ENCODE measurements at regions not wholly inside any gene's neighbourhood (a gene's known extent, or its start where the extent isn't known, plus 50 kb on each side); places are given as distances from the start of the nearest gene placed in this dataset.

- Histone ChIP-seq H4K20me1 (ENCODE audit: control insufficient read depth, insufficient read depth, insufficient read length) (no peaks in the 10 kb centered on the region), H2AK5ac (ENCODE audit: insufficient read length, low read length) (no peak overlapping the region), H3K79me2 (ENCODE audit: insufficient read depth, low read length) (no peaks in the 10 kb centered on the region), H2BK20ac (ENCODE audit: low read depth, low read length, poor library complexity, severe bottlenecking) (no peak overlapping the region), H3K4me1 (ENCODE audit: insufficient read depth, low read length) (peaks cover 2% of the 10 kb centered on the region; the same call in 1 of the 2 replicates), H3K79me1 (ENCODE audit: insufficient read depth, low read depth, low read length, poor library complexity, severe bottlenecking) (no peaks in the 10 kb centered on the region), H2BK15ac (ENCODE audit: low read depth, low read length) (no peak overlapping the region), H3K4me2 (ENCODE audit: insufficient read depth, insufficient read length, low read length) (no peak overlapping the region), H3K23me2 (ENCODE audit: insufficient read length, low read depth, low read length, poor library complexity, severe bottlenecking) (no peaks in the 10 kb centered on the region), H3K9ac (ENCODE audit: extremely low read depth, insufficient read length, low read length) (no peak overlapping the region), H4K8ac (replicated peaks; ENCODE audit: insufficient read length, low read depth, low read length) (no peak overlapping the region), H3K56ac (ENCODE audit: insufficient read length, low read depth, low read length) (no peak overlapping the region), H2BK12ac (ENCODE audit: insufficient read length, low read depth, low read length) (no peak overlapping the region), H2BK5ac (ENCODE audit: insufficient read length, low read length) (no peak overlapping the region), H3K14ac (ENCODE audit: insufficient read depth, low read length) (no peak overlapping the region), H3T11ph (ENCODE audit: low read length) (no peak overlapping the region), H4K5ac (ENCODE audit: insufficient read length, low read depth, low read length) (no peak overlapping the region), H3K9me3 (ENCODE audit: control insufficient read depth, low read depth, low read length) (no peaks in the 10 kb centered on the region), H3K27me3 (ENCODE audit: insufficient read depth, low read length) (no peaks in the 10 kb centered on the region), H2BK120ac (ENCODE audit: low read depth, low read length, poor library complexity, severe bottlenecking) (no peak overlapping the region), H3K18ac (ENCODE audit: insufficient read length, low read depth, low read length) (no peak overlapping the region), H3K4ac (ENCODE audit: low read depth, low read length) (no peak overlapping the region), H2AFZ (ENCODE audit: low read length) (no peak overlapping the region), H3K23ac (ENCODE audit: insufficient read length, low read depth, low read length) (no peak overlapping the region), H4K91ac (ENCODE audit: insufficient read length, low read depth, low read length) (no peak overlapping the region), H3K27ac (ENCODE audit: insufficient read length, low read depth, low read length) (no peak overlapping the region)
- WGBS (ENCODE audit: extremely low coverage, insufficient read length, low lambda C conversion rate), result no CpG with 5 or more reads among the region's 5 CpGs
- Mint-ChIP-seq H3K27ac (no peak overlapping the region), H3K27me3 (ENCODE audit: low read depth) (peaks cover 19% of the 10 kb centered on the region), H3K36me3 (ENCODE audit: insufficient read depth in 1 of 3, low read depth in 3 of 3) (no peaks in the 10 kb centered on the region), H3K4me1 (peaks cover 12 to 18% of the 10 kb centered on the region in 2 experiments), H3K4me3 (no peak overlapping the region), H3K9me3 (no peaks in the 10 kb centered on the region; a peak in 2 of 5 replicates)
- no peak for TF ChIP-seq CTCF (conservative IDR thresholded peaks at IDR 0.05)
- no peak for DNase-seq
Observed at GRCh38 chr20:57056651-57057050, 209.8 kb downstream of the BMP7 start.
